MG63 (cell line): ENCODE measurements at regions not wholly inside any gene's neighbourhood (a gene's known extent, or its start where the extent isn't known, plus 50 kb on each side); places are given as distances from the start of the nearest gene placed in this dataset.
"Not testable (repeated sequence)": the region's sequence is repeated elsewhere in the genome, so short reads cannot be mapped to it uniquely, and the experiment has no call there.

Experiments used
- DNase-seq: peaks from one replicate; pipeline ENCODE4 v3.0.0-alpha.2; 2020
- H3K27me3 ChIP-seq: fragments of 250-450 bp; sonication (Bioruptor Pico); 2 replicates; pipeline ENCODE4 v1.5.1; 2020; ENCODE audit warnings: mild to moderate bottlenecking, moderate library complexity
- H3K36me3 ChIP-seq: fragments of 250-450 bp; sonication (Bioruptor Pico); 2 replicates; pipeline ENCODE4 v1.5.1; 2020; ENCODE audit warnings: mild to moderate bottlenecking, moderate library complexity
- H3K4me3 ChIP-seq: fragments of 250-450 bp; sonication (Bioruptor Pico); 2 replicates; pipeline ENCODE4 v1.5.1; 2020; ENCODE audit warnings: mild to moderate bottlenecking, moderate library complexity
- H3K9me3 ChIP-seq: fragments of 250-450 bp; sonication (Bioruptor Pico); 2 replicates; pipeline ENCODE4 v1.5.1; 2020; ENCODE audit warnings: mild to moderate bottlenecking, moderate library complexity

DNA sequence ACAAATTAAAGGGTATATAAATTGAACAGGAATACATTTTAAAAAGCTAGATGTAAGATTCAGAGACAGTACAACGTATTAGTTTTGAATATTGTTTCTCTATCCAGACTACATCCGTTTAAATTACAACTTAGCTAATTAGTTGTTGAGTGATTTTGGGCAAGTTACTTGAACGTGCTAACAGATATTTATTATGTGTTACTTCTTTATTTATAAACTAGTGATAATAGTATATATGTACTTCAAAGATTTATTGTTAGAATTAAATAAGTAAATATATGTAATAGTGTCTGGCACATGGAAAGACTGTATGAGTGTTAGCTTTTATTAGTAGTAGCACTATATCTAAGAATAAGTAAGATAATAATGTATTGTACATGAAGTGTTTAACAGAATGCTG is 92.0 kb upstream of the GBE1 start:
- H3K4me3 ChIP-seq: no peak overlapping the region
- no peaks in the 10 kb centered on the region for H3K9me3 ChIP-seq
- DNase-seq: no peak
- H3K27me3 ChIP-seq: no peaks in the 10 kb centered on the region
- H3K36me3 ChIP-seq: no peaks in the 10 kb centered on the region

DNA sequence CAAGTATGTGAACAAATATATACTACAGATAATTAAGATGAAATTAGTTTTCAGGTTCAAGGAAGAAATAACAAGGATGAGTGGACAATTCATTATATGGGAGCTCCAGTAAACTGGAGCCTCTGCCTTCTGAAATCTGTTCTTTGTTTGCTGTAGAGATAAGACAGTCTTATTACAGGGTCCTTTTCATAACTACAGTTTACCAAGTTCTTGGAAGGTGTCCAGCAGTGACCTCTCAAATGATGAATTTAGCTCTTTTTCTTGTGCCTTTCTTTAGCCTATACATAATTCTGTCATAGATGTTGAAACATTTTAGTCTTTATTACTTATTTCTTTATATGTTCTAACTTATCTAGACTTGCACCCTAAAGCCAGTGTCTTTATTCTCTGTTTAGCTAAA is 89.7 kb upstream of the GBE1 start:
- Histone ChIP-seq H3K27me3 (no peaks in the 10 kb centered on the region), H3K36me3 (no peaks in the 10 kb centered on the region), H3K9me3 (no peaks in the 10 kb centered on the region), H3K4me3 (no peak overlapping the region)
- no peak for DNase-seq

DNA sequence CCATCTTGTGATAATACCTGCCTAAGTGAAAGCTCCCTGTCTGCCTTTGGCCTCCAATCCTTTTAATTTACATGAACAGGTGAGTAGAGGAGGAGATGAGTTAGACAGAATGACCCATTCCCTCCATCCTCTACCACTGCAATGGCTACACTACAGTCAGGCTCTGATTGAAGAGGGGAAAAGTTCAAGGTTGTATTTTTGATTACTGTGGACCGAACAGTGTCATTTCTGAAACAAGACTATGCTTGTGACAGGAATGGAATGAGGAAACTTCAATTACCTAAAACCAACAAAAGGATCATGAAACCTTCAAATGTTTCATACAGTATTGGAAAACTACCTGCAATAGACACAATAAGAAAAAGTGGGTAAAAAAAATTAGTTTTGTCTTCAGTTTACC is 85.5 kb upstream of the GBE1 start:
- Histone ChIP-seq H3K9me3 (no peaks in the 10 kb centered on the region), H3K36me3 (no peaks in the 10 kb centered on the region), H3K27me3 (no peaks in the 10 kb centered on the region), H3K4me3 (no peak overlapping the region)
- DNase-seq: no peak

DNA sequence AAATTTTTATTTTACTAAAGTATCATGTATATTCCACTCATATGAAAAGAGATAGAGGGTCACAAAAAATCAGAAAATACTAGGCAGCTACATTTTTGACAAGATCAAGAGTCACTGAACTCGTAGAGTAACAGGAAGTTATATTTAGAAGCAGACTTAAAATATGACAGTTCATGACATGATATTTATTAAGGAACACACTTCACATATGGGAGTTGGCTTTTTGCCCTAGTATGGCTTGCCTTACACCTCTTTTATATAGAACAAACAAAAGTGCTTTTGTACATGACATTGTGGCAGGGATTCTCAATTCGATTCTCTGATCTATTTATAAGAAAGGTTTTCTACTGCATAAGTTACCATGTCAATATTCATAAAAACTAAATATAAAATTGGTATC is 80.1 kb upstream of the GBE1 start:
- Histone ChIP-seq H3K36me3 (no peaks in the 10 kb centered on the region), H3K9me3 (no peaks in the 10 kb centered on the region), H3K27me3 (no peaks in the 10 kb centered on the region), H3K4me3 (no peak overlapping the region)
- no peak for DNase-seq

DNA sequence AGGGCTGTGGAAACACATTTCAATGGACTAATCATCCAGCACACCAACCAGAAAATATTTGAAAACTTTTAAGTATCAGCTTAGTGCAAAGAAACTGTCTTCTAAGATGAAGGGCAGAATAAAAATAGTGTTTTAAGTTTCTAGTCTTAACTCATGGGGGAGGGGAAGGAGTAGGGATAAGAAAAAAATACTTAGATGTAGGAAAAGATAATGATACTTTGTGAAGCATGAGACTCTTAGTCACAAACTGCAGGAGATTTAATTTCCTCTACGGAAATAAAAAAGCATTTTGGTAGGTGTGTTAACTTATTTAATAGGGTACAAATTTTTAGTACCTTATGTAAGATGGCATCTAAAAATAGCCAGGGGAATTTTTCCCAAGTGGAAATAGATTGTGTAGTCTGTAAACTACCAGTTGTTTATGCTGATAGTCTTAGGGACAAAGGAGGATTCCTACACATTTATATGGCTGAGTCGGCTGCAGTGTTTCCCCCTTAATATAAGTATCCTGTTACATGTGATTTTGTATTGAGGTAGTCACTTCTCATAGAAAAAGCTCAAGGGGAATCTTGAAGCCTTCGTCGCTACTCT is 78.2 kb upstream of the GBE1 start:
- no peak for DNase-seq
- Histone ChIP-seq H3K4me3 (no peak overlapping the region), H3K36me3 (no peaks in the 10 kb centered on the region), H3K27me3 (no peaks in the 10 kb centered on the region), H3K9me3 (no peaks in the 10 kb centered on the region)

DNA sequence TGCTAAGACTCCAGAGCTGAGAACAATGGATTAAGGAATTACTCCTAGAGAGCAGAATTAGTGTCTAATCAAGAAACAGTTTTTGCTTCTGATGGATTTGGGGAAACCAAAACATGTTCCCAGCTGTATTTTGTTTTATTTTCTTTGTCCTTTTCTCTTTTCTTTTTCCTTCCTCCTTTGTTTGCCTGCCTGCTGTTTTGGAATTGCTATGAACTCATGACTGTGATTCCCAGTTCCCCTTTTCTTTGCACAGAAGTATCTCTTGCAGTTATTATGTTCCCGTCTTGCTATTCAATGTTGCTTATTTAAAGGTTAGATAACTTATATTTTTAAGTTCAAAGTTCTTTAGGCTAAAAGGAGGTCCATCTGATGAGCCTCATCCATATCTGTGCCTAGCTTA is 77.0 kb upstream of the GBE1 start:
- H3K27me3 ChIP-seq: no peaks in the 10 kb centered on the region
- H3K4me3 ChIP-seq: no peak overlapping the region
- DNase-seq: no peak
- no peaks in the 10 kb centered on the region for H3K9me3 ChIP-seq
- no peaks in the 10 kb centered on the region for H3K36me3 ChIP-seq

DNA sequence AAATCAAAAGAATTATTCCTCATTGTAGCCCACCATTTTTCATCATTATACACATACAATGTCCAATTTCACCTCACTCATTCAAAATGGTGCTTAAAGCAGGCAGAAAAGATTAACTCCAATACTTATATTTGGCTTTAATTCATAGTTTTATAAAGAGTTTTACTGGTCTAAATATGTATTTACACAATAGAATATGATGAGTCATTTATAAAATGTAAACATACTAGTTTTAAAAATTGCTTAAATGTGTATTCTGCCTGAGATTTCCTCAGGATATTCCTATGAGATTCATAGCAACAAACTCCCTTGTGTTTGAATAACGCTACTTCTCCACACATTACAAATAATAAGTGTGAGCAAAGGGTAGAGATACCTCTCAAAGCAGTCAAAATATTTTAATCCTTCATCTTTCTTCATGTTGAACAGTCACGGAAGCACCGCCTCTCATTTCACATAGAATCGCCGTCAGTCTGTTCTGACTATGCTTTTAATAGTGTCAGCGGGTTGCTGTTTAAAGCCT is 75.7 kb upstream of the GBE1 start:
- Histone ChIP-seq H3K27me3 (no peaks in the 10 kb centered on the region), H3K4me3 (no peak overlapping the region), H3K9me3 (no peaks in the 10 kb centered on the region), H3K36me3 (no peaks in the 10 kb centered on the region)
- no peak for DNase-seq

DNA sequence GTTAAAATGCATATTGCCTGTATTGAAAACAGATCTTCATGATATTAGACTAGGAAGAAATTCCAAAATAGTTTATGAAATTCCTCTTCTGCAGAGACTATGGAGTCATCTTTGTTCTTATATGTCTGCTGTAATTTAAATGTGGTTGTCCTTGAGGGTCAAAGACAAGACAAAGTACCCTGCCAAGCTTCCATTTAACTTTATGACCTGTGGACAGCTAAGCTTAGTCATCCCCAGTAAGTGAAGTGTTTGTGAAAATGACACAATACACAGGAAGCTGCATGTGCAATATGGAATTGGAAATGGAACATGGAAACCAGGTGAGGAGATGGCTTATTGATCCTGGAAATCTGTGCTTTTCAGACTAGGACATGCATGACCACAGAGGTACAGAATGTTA is 68.5 kb upstream of the GBE1 start:
- Histone ChIP-seq H3K4me3 (no peak overlapping the region), H3K9me3 (no peaks in the 10 kb centered on the region), H3K36me3 (no peaks in the 10 kb centered on the region), H3K27me3 (no peaks in the 10 kb centered on the region)
- no peak for DNase-seq

DNA sequence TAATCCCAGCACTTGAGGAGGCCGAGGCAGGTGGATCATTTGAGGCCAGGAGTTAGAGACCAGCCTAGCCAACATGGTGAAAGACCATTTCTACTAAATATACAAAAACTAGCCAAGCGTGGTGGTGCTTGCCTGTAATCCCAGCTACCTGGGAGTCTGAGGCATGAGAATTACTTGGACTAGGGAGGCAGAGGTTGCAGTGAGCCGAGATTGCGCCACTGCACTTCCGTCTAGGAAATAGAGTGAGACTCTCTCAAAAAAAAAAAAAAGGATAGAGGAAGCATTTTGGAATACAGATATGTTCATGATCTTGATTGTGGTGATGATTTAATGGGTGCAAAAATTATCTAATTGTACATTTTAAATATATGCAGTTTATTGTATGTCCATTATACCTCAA is 67.8 kb upstream of the GBE1 start:
- not testable (repeated sequence) for H3K27me3 ChIP-seq, H3K9me3 ChIP-seq, DNase-seq, H3K4me3 ChIP-seq, H3K36me3 ChIP-seq

DNA sequence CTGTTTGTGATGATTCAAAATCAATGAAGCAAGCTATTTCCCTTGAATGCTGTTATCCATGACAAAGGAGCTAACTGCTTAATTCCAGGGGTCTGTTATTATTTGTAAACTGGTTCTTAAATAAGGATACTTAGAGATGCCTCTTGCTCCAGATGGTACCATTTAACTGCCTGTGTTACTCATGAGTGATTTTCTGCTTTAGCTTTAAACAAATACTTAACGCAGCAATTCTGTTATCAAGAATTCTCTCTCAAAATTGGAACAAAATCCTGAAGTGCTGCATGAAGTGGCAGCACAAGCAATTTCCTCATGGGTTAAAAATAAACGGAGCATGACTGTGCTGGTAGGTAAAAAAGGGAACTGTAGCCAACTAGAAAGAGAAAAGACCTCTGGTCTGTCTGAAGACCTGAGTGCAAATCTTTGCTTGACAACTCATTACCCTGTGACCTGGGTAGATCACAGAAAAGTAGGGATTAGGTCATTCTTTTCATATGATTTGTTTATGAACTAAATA is 62.5 kb upstream of the GBE1 start:
- DNase-seq: no peak
- Histone ChIP-seq H3K36me3 (no peaks in the 10 kb centered on the region), H3K27me3 (no peaks in the 10 kb centered on the region), H3K9me3 (no peaks in the 10 kb centered on the region), H3K4me3 (no peak overlapping the region)

DNA sequence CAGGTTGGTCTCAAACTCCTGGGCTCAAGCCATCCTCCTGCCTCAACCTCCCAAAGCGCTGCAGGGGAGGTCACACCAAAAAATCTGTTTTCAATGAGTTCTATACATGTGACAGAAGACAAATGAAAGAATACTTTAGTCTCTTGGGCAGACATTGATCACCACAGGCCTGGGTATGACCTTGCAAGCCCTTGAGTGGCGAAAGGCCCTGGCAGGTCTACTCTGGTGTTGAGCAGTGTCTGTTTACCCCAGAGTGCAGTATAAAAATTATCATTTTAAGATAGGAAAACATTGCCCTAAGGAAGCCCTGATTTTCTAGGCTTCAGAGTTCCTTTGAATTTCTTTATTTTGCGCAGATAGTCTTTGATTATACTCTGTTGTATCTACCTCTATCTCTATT is 61.6 kb upstream of the GBE1 start:
- no peak for DNase-seq
- H3K36me3 ChIP-seq: no peaks in the 10 kb centered on the region
- no peak overlapping the region for H3K4me3 ChIP-seq
- no peaks in the 10 kb centered on the region for H3K9me3 ChIP-seq
- H3K27me3 ChIP-seq: no peaks in the 10 kb centered on the region

DNA sequence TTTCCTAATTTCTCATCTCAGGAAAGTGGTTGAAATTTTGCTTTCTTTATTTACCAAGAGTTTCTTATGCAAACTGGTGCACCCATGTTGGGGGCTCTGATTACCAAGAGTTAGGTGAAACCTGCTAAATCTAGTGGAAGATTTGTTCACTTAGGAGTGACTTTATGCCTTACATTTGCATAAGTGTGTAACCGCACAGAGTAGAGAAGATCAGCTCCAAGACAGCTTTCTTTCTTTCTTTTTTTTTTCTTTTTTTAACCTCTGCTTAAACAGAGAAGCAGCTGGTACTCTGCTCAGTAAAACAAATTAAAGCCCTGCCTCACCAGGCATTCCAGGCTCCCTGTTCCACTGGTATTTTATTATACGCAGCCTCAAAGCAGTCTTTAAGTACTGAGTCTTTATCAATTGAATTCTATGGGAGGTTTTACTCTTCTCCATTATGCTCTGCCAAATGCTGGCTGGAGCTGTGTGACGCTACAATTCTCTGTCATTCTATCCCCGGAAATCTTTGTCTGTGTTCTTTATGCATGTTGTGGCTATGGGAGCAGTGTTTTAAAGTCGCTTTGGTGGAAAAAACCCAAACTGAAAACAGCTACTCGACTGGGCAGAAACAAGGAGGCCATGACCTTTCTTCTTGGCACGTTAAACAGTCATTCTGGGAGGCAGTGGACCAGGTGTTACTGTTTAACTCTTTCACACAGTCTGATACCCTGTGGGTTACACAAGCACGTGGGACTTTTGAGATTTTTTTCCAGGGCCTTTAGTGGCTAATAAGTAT is 55.2 kb upstream of the GBE1 start:
- Histone ChIP-seq H3K27me3 (no peaks in the 10 kb centered on the region), H3K9me3 (no peaks in the 10 kb centered on the region), H3K36me3 (no peaks in the 10 kb centered on the region), H3K4me3 (no peak overlapping the region)
- no peak for DNase-seq

DNA sequence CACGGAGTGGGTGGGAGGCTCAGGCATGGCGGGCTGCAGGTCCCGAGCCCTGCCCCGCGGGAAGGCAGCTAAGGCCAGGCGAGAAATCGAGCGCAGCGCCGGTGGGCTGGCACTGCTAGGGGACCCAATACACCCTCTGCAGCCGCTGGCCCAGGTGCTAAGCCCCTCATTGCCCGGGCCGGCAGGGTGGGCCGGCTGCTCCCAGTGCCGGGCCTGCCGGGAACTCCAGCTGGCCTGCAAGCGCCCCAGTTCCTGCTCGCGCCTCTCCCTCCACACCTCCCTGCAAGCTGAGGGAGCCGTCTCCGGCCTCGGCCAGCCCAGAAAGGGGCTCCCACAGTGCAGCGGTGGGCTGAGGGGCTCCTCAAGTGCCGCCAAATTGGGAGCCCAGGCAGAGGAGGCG is 50.7 kb upstream of the GBE1 start:
- H3K9me3 ChIP-seq, H3K27me3 ChIP-seq, H3K36me3 ChIP-seq, H3K4me3 ChIP-seq, DNase-seq: not testable (repeated sequence)
